PC-9 (cell line): ENCODE measurements at regions not wholly inside any gene's neighbourhood (a gene's known extent, or its start where the extent isn't known, plus 50 kb on each side); places are given as distances from the start of the nearest gene placed in this dataset.

ENCODE experiments used
- CTCF ChIP-seq: fragments of 200-600 bp; sonication (generic); conservative IDR thresholded peaks from 2 replicates; pipeline ENCODE4 v1.6.1; 2017; ENCODE audit warnings: mixed run types, antibody characterized with exemption, mild to moderate bottlenecking, moderate library complexity
- EZH2 ChIP-seq: fragments of 200-600 bp; sonication (generic); IDR thresholded peaks from 2 replicates; pipeline ENCODE4 v1.8.0; 2017; ENCODE audit warnings: antibody characterized with exemption, low read depth

GRCh38 chr6:166728884-166729530 lies 102.0 kb upstream of the RPS6KA2 start:
- TF ChIP-seq CTCF (no peak), EZH2 (no peak)
